Stimulated activated CD4-positive, alpha-beta T cell treated with anti-CD3 and anti-CD28 coated beads, Interleukin-4, amount 100 ng/mL, for 4 hours (primary cell): ENCODE measurements at regions not wholly inside any gene's neighbourhood (a gene's known extent, or its start where the extent isn't known, plus 50 kb on each side); places are given as distances from the start of the nearest gene placed in this dataset.
"Not testable (repeated sequence)": the region's sequence is repeated elsewhere in the genome, so short reads cannot be mapped to it uniquely, and the experiment has no call there.

Experiments used
- DNase-seq, 2 experiments: peaks; one replicate each; pipeline ENCODE4 v3.0.0-alpha.2; 2020

GRCh38 chr1:21385022-21385421 lies 54.9 kb upstream of the NBPF3 start:
- no peak for DNase-seq

- DNase-seq, result no peak
Measured at GRCh38 chr1:21384620-21385019, 55.3 kb upstream of the NBPF3 start.

- no peak for DNase-seq
Measured at GRCh38 chr1:21383785-21384401, 56.0 kb upstream of the NBPF3 start.

GRCh38 chr1:21381354-21381753 lies 58.6 kb upstream of the NBPF3 start:
- DNase-seq, result no peak

GRCh38 chr1:21380147-21380546 lies 59.8 kb upstream of the NBPF3 start:
- DNase-seq, result not testable (repeated sequence)

- DNase-seq, result no peak
Measured at GRCh38 chr1:21379571-21379970, 60.4 kb upstream of the NBPF3 start.

GRCh38 chr1:21378705-21379494 lies 61.0 kb upstream of the NBPF3 start:
- no peak for DNase-seq

- no peak for DNase-seq
Measured at GRCh38 chr1:21372383-21372782, 67.6 kb upstream of the NBPF3 start.

- no peak for DNase-seq
Measured at GRCh38 chr1:21369905-21370304, 70.0 kb upstream of the NBPF3 start.

- peak; percentile 49 to 59 for DNase-seq
Measured at GRCh38 chr1:21368515-21369289, 71.2 kb upstream of the NBPF3 start.

- DNase-seq, result not testable (repeated sequence)
Measured at GRCh38 chr1:21367973-21368514, 71.9 kb upstream of the NBPF3 start.

- DNase-seq, result no peak
Measured at GRCh38 chr1:21366288-21366687, 73.6 kb upstream of the NBPF3 start.

GRCh38 chr1:21365036-21365435 lies 74.8 kb upstream of the ECE1 start:
- DNase-seq, result no peak

- no peak for DNase-seq
Measured at GRCh38 chr1:21362096-21362495, 71.8 kb upstream of the ECE1 start.

- DNase-seq, result no peak
Measured at GRCh38 chr1:21361506-21361905, 71.2 kb upstream of the ECE1 start.

- DNase-seq, result no peak
Measured at GRCh38 chr1:21357161-21357560, 66.9 kb upstream of the ECE1 start.

- DNase-seq, result no peak
Measured at GRCh38 chr1:21355956-21356355, 65.7 kb upstream of the ECE1 start.

GRCh38 chr1:21352586-21352985 lies 62.3 kb upstream of the ECE1 start:
- DNase-seq, result no peak

- DNase-seq, result no peak
Measured at GRCh38 chr1:21351901-21352300, 61.6 kb upstream of the ECE1 start.

GRCh38 chr1:21350202-21350885 lies 60.1 kb upstream of the ECE1 start:
- no peak for DNase-seq

GRCh38 chr1:21349693-21350092 lies 59.4 kb upstream of the ECE1 start:
- DNase-seq, result no peak

GRCh38 chr1:21347072-21347581 lies 56.9 kb upstream of the ECE1 start:
- no peak for DNase-seq
